SK-N-SH (cell line): ENCODE measurements at regions not wholly inside any gene's neighbourhood (a gene's known extent, or its start where the extent isn't known, plus 50 kb on each side); places are given as distances from the start of the nearest gene placed in this dataset.

ENCODE experiments used
- CTCF ChIA-PET: fragments of 300-600, 350-600 bp; formaldehyde crosslinking; extraction: SDS; loops from one replicate; lab custom pipeline; 2021; lab: Yijun Ruan, JAX
- POLR2A ChIA-PET: fragments of 350-600 bp; sonication (Branson Sonifier 250); formaldehyde crosslinking; extraction: SDS; loops from one replicate; lab custom pipeline; 2020; ENCODE audit warnings: antibody characterized with exemption, inconsistent platforms; lab: Yijun Ruan, JAX
- DNase-seq: peaks from one replicate; pipeline ENCODE4 v3.0.0; 2012
- H2AFZ ChIP-seq: fragments of 200-600 bp; sonication (generic); 2 replicates; pipeline ENCODE4 v1.8.1; 2016; ENCODE audit warnings: antibody characterized with exemption, mild to moderate bottlenecking, low read depth
- H3F3A ChIP-seq: fragments of 200-600 bp; sonication (generic); replicated peaks from 2 replicates; pipeline ENCODE3; 2016; ENCODE audit warnings: antibody characterized with exemption, mild to moderate bottlenecking; ENCODE audit not compliant: insufficient read depth
- H3K27ac ChIP-seq, 2 experiments: fragments of 200-500 bp in 1 of 2; fragments of 200-600 bp in 1 of 2; sonication (Bioruptor generic) in 1 of 2; sonication (generic), shearing (Covaris generic) in 1 of 2; 2 replicates each; pipeline versions ENCODE4 v1.5.1 to v1.6.1; 2014 to 2016; ENCODE audit warnings: low read depth in 2 of 2, inconsistent platforms in 1 of 2, low read length in 1 of 2, mild to moderate bottlenecking in 1 of 2, mixed read lengths in 1 of 2
- H3K27me3 ChIP-seq: fragments of 200-600 bp; sonication (generic), shearing (Covaris generic); 2 replicates; pipeline ENCODE4 v1.6.1; 2016; ENCODE audit warnings: mixed run types; ENCODE audit not compliant: insufficient read depth
- H3K36me3 ChIP-seq, 2 experiments: fragments of 200-500 bp in 1 of 2; fragments of 200-600 bp in 1 of 2; sonication (Bioruptor generic) in 1 of 2; sonication (generic) in 1 of 2; replicated peaks in 1 of 2; 2 replicates each; pipeline versions ENCODE3 to v1.5.1; 2014 to 2016; ENCODE audit warnings: low read length in 1 of 2, mild to moderate bottlenecking in 1 of 2; ENCODE audit not compliant: insufficient read depth in 2 of 2, control insufficient read depth in 1 of 2
- H3K4me1 ChIP-seq, 2 experiments: fragments of 200-500 bp in 1 of 2; fragments of 200-600 bp in 1 of 2; sonication (Bioruptor generic) in 1 of 2; sonication (generic), shearing (Covaris generic) in 1 of 2; 2 replicates each; pipeline versions ENCODE4 v1.5.1 to v1.6.1; 2014 to 2016; ENCODE audit warnings: low read depth in 1 of 2, low read length in 1 of 2, mixed run types in 1 of 2; ENCODE audit not compliant: insufficient read depth in 2 of 2, control insufficient read depth in 1 of 2
- H3K4me2 ChIP-seq: fragments of 200-600 bp; sonication (generic), shearing (Covaris generic); 2 replicates; pipeline ENCODE4 v1.6.1; 2017; ENCODE audit warnings: mixed run types
- H3K4me3 ChIP-seq, 2 experiments: fragments of 200-500 bp in 1 of 2; fragments of 200-600 bp in 1 of 2; sonication (Bioruptor generic) in 1 of 2; sonication (generic), shearing (Covaris generic) in 1 of 2; 2 replicates each; pipeline versions ENCODE4 v1.5.1 to v1.8.1; 2014 to 2016; ENCODE audit warnings: low read depth in 2 of 2, inconsistent platforms in 1 of 2, low read length in 1 of 2, mild to moderate bottlenecking in 1 of 2, mixed read lengths in 1 of 2, moderate library complexity in 1 of 2
- H3K79me2 ChIP-seq: fragments of 200-600 bp; sonication (generic); 2 replicates; pipeline ENCODE4 v1.8.1; 2017; ENCODE audit warnings: mild to moderate bottlenecking; ENCODE audit not compliant: insufficient read depth
- H3K9ac ChIP-seq: fragments of 200-600 bp; sonication (generic); 2 replicates; pipeline ENCODE4 v1.6.1; 2017; ENCODE audit warnings: mixed run types
- H3K9me2 ChIP-seq: fragments of 200-600 bp; sonication (generic); 2 replicates; pipeline ENCODE4 v1.6.1; 2017; ENCODE audit warnings: mixed run types
- H3K9me3 ChIP-seq: fragments of 200-600 bp; sonication (generic); 2 replicates; pipeline ENCODE4 v1.6.1; 2017; ENCODE audit warnings: mixed run types, mild to moderate bottlenecking, moderate library complexity
- H4K20me1 ChIP-seq: fragments of 200-600 bp; sonication (generic); 2 replicates; pipeline ENCODE4 v1.6.1; 2017; ENCODE audit warnings: mild to moderate bottlenecking, mixed run types; ENCODE audit not compliant: insufficient read depth
- ELF1 ChIP-seq: IDR thresholded peaks from 2 replicates; pipeline ENCODE4 v1.4.0; 2012
- EP300 ChIP-seq, 2 experiments: IDR thresholded peaks; 2 replicates each; pipeline versions ENCODE4 v1.4.0 to v1.6.1; 2012; ENCODE audit warnings: borderline replicate concordance in 1 of 2, low read depth in 1 of 2, low read length in 1 of 2
- FOSL2 ChIP-seq: IDR thresholded peaks from 2 replicates; pipeline ENCODE4 v1.4.0; 2012; ENCODE audit warnings: low read depth, mild to moderate bottlenecking, moderate library complexity, borderline replicate concordance
- MAX ChIP-seq: IDR thresholded peaks from 2 replicates; pipeline ENCODE4 v1.4.0; 2012; ENCODE audit warnings: low read depth
- MEF2A ChIP-seq: IDR thresholded peaks from 2 replicates; pipeline ENCODE4 v1.4.0; 2012; ENCODE audit warnings: low read depth, borderline replicate concordance
- NRF1 ChIP-seq: IDR thresholded peaks from 2 replicates; pipeline ENCODE4 v1.6.1; 2012; ENCODE audit warnings: low read depth, mild to moderate bottlenecking, low read length
- POLR2AphosphoS5 ChIP-seq: IDR thresholded peaks from 2 replicates; pipeline ENCODE4 v1.6.1; 2012; ENCODE audit warnings: low read depth, low read length
- REST ChIP-seq: IDR thresholded peaks from 2 replicates; pipeline ENCODE4 v1.6.1; 2012; ENCODE audit warnings: mild to moderate bottlenecking, low read depth, low read length, moderate library complexity
- WGBS: methylation state at CpG from one replicate; pipeline ENCODE4 v1.1.6; 2017; ENCODE audit warnings: low lambda C conversion rate; 5-methylcytosine and 5-hydroxymethylcytosine counted together
- TF ChIP-seq, protein P1 (sequence below): IDR thresholded peaks from 2 replicates; pipeline ENCODE4 v1.4.0; 2012; ENCODE audit warnings: low read depth, borderline replicate concordance
- TF ChIP-seq, protein P2 (sequence below): fragments of 200-600 bp; sonication (generic); IDR thresholded peaks from 2 replicates; pipeline ENCODE4 v1.6.1; 2017; ENCODE audit warnings: antibody characterized with exemption, mild to moderate bottlenecking, moderate library complexity

GRCh38 chr3:154013736-154014135 is 107.5 kb upstream of the ARHGEF26 start:
- no peak overlapping the region for H3K4me2 ChIP-seq
- no peak for DNase-seq
- no peak overlapping the region for H3K9ac ChIP-seq
- H3K9me2 ChIP-seq: 0 out of 2 replicates have a peak, but pooled peaks cover 2% of the 10 kb centered on the region
- H4K20me1 ChIP-seq: no peaks in the 10 kb centered on the region
- POLR2A ChIA-PET: no interaction called here
- H3K27ac ChIP-seq: no peak overlapping the region
- H3K79me2 ChIP-seq: no peaks in the 10 kb centered on the region
- H3K36me3 ChIP-seq: no peaks in the 10 kb centered on the region
- H3F3A ChIP-seq: no peaks in the 10 kb centered on the region
- TF ChIP-seq POLR2AphosphoS5: no peak
- TF ChIP-seq REST: no peak
- TF ChIP-seq ELF1: no peak
- no peak for TF ChIP-seq EP300 (IDR thresholded peaks at IDR 0.05; ENCODE audit: borderline replicate concordance in 1 of 2, low read depth in 1 of 2, low read length in 1 of 2)
- no peak for TF ChIP-seq FOSL2
- TF ChIP-seq MAX: no peak
- no peak for TF ChIP-seq NRF1
- TF ChIP-seq, protein P1, sequence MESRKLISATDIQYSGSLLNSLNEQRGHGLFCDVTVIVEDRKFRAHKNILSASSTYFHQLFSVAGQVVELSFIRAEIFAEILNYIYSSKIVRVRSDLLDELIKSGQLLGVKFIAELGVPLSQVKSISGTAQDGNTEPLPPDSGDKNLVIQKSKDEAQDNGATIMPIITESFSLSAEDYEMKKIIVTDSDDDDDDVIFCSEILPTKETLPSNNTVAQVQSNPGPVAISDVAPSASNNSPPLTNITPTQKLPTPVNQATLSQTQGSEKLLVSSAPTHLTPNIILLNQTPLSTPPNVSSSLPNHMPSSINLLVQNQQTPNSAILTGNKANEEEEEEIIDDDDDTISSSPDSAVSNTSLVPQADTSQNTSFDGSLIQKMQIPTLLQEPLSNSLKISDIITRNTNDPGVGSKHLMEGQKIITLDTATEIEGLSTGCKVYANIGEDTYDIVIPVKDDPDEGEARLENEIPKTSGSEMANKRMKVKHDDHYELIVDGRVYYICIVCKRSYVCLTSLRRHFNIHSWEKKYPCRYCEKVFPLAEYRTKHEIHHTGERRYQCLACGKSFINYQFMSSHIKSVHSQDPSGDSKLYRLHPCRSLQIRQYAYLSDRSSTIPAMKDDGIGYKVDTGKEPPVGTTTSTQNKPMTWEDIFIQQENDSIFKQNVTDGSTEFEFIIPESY: no peak
- TF ChIP-seq, protein P2, sequence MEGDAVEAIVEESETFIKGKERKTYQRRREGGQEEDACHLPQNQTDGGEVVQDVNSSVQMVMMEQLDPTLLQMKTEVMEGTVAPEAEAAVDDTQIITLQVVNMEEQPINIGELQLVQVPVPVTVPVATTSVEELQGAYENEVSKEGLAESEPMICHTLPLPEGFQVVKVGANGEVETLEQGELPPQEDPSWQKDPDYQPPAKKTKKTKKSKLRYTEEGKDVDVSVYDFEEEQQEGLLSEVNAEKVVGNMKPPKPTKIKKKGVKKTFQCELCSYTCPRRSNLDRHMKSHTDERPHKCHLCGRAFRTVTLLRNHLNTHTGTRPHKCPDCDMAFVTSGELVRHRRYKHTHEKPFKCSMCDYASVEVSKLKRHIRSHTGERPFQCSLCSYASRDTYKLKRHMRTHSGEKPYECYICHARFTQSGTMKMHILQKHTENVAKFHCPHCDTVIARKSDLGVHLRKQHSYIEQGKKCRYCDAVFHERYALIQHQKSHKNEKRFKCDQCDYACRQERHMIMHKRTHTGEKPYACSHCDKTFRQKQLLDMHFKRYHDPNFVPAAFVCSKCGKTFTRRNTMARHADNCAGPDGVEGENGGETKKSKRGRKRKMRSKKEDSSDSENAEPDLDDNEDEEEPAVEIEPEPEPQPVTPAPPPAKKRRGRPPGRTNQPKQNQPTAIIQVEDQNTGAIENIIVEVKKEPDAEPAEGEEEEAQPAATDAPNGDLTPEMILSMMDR: no peak
- TF ChIP-seq MEF2A: no peak
- no peaks in the 10 kb centered on the region for H3K27me3 ChIP-seq
- no peaks in the 10 kb centered on the region; the same call in 1 of the 2 replicates for H3K9me3 ChIP-seq
- CTCF ChIA-PET: no interaction called here
- 58% methylated on average over 4 of the region's 4 CpGs for WGBS
- H3K4me1 ChIP-seq: no peaks in the 10 kb centered on the region
- H3K4me3 ChIP-seq: no peak overlapping the region
- no peak overlapping the region for H2AFZ ChIP-seq
